Activated CD4-positive, alpha-beta T cell treated with anti-CD3 and anti-CD28 coated beads, Interleukin-2, Interleukin-4, amounts not matched to agents 100 ng/mL and 50 ng/mL, durations not matched to agents 16 hours and 8 hours (primary cell): ENCODE measurements at regions not wholly inside any gene's neighbourhood (a gene's known extent, or its start where the extent isn't known, plus 50 kb on each side); places are given as distances from the start of the nearest gene placed in this dataset.
"Not testable (repeated sequence)": the region's sequence is repeated elsewhere in the genome, so short reads cannot be mapped to it uniquely, and the experiment has no call there.

Experiments
- DNase-seq: peaks from one replicate; pipeline ENCODE4 v3.0.0-alpha.2; 2020; ENCODE audit warnings: low spot score

DNA sequence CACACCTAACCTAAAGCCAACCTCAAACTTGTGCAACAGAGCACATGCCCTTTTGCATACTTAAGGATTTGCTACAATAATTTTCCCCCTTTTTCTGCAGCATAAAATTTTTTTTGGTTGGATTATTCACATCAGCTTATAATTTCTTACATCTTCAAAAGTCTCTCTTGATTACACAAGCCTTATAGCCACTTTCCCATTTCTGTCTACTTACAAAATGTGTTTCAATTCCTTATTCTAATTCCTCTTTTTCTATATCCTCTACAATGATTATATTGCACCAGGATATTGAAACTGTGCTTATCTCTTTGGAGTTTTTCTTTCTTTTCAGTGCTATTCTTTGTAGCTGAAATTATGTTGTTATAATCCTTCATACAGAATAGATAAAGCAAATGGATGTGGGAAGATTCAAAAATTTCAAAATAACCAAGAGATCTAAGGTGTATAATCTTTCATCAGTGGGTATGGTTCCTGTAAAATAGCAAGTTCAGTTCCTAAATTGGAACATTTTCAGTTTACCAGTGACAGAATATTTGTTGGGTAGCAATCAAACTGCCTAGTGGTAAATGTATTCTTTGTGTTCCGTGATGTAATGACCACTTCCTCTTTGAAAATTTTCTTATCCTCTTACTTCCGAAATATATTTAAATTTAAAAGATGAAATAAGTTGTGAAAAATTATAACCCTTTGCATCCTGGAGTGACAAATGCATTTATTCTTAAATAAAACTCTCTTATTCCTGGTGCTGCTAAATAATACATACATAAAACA lies 386.8 kb upstream of the CHD1 start:
- DNase-seq, result no peak

DNA sequence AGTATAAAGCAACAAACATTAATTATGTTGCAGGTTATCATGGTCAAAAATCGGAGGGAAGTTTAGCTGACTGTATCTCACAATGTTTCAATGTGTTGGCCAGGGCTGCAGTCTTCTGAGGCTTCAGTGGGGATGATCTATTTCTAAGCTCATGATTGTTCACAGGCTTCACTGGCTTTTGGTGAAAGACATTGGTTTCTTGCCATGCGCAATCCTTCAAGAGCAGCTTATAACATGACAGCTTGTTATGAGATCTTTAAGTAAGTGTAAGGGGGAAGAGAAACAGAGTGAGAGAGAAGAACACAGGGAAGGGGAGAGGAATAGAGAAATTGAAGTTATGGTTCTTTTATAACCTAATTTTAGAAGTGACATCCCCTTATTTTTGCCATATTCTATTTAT lies 385.9 kb upstream of the CHD1 start:
- DNase-seq, result no peak

DNA sequence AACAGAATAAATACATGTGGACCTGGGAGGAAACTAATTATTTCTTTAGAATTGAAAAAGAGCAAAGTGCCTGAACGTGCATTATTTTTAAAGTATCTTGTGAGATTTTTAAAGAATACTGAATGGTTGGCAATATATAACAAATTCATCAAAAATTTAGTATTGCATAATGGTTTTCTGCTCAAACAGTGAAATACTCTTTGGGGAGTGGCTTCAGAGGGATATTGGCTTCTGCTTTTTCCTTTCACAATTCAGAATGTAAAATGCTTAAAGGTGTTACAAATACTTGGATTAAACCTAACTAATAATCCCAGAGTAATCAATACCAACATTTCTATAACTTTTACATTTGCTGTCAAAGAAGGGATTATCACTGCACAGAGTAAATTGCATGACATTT lies 379.3 kb upstream of the CHD1 start:
- DNase-seq, result no peak

DNA sequence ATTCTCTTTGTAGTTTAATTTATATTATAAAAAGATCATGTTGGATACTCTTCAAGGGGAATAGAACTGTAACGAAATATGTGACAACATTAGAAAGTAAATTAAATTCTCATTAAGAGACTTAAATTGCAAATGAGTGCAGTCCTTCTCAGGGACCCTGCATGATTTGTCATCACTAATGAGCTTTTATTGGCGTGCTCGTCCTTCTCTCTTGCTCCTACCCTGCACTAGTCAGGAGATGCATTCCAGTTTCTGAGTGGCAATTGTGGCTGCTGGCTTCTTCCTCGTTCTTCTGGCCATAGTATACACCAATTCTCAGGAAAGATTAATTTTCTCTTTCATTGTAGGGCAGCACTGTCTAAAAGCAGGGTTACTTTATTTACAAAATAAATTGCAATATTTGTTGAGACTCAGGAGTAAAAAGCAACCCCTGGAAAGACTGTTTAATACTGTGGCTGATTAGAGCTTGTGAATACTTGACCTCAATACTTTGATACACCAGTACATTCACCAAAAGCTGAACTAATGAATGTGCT lies 376.3 kb upstream of the CHD1 start:
- DNase-seq, result no peak

DNA sequence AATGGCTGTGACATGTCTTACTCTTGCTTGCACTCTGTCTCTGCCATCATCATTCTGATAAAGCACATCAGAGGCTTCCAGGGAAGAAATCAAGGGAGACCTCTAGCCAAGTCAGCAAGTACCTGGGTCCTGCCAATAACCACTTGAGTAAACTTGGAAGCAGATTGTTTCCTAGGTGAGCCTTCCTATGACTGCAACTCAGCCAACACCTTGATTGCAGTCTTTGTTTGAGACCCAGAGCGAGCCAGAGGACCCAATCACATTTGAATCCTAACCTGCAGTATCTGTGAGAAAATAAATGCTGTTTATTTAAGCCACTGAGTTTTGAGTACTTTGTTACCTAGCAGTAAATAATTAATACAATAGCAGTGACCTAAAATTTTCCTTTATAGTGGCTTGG lies 356.8 kb upstream of the CHD1 start:
- DNase-seq, result no peak

DNA sequence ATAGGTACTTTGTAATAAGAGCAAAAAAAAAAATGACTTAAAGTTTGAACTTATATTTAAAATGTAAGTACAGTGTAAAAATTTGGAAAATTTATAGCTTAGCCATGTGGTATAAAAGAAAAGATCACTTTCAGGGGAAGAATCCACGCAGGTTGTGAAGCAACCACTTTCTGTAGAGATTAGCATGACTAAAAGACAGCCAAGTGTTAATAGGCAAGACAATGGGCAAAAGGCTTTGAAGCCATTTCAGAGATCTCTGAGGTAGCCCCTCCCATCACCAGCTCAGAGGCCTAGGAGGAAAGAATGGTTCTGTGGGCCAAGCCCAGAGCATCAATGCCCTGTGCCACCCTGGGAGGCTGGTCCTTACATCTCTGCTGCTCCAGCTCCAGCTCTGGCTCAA lies 346.3 kb upstream of the CHD1 start:
- DNase-seq, result no peak

DNA sequence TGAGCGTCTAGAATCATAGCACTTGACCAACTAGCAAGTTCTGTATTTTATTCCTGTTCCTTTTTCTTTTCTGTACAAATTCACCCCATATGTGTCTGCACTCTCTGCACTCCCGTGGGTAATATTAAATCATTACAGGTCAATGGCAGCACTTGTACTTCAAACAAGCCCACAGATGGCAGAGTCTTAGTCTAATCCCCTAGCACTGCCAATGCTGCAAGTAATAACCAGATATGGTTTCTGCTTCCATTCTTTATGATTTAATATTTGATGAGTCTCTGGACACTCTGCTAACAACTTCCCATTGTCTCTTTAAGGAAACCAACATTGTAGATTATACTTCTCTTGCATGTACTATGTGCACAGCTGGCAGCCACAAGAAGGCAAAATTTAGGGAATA lies 343.8 kb upstream of the CHD1 start:
- no peak for DNase-seq

DNA sequence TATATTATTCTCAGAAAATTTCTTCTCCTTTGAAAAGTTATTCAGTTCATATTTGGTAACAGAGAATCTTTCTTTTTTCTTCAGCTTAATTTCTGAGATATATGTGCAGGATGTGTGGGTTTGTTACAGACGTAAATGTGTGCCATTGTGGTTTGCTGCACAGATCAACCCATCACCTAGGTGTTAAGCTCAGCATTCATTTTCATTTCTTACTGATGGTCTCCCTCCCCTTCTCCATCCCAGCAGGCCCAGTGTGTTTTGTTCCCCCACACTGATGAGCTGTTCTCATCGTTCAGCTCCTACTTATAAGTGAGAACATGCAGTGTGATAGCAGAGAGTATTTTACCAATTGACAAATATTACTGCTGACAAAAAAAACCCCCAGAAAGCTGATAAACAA lies 330.0 kb upstream of the CHD1 start:
- DNase-seq, result no peak

DNA sequence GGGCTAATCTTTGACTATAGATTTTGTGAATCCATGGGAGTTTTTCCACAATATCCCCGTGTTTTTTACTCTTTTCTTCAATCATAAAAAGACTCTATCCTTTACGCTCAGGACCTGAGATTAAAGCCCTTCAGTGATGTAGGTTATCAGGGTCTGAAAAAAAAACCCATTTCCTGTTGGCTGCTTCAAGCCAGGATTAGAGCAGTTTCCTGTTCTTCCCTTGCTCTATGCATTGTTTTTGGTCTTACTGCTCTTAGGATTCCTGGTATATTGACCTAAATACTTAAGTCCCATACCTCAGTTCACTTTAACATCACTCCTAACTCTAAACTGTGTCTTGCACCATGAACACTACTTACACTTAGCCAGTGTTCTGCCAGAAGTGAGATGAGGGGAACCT lies 319.3 kb upstream of the CHD1 start:
- no peak for DNase-seq

DNA sequence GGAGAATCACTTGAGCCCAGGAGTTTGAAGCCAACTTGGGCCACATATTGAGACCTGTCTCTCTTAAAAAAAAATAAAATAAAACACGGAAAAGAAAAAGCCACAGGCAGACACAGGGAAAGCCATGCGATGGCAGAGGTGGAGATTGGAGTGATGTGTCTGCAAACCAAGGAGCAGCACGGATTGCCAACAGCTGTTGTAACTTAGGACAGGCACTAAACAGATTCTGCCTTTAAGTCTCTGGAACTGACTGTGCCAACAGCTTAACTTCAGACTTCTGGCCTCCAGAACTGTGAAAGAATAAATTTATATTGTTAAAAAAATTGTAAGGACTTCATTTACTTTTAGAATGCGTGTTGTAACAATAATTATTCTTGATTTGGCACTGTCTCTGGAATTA lies 318.5 kb upstream of the CHD1 start:
- DNase-seq, result no peak

DNA sequence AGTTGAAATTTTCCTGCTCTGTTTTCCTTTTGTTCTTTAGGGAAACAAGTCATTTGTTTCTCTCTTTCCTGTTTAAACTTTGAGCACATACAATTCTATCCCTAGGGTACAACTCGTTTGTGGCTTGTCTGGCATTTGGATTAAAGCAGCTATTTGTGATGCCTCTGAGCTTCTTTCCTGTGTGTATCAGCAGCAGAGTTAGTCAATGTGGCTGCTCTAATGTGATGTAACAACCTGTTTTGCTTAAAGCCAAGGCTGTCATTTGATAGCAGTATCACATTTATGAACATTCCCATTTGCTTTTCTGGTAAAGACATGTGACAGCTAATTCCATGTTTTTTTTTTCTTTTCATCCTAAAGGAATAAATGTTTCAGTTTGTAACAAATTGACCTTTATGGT lies 314.3 kb upstream of the CHD1 start:
- DNase-seq, result no peak

DNA sequence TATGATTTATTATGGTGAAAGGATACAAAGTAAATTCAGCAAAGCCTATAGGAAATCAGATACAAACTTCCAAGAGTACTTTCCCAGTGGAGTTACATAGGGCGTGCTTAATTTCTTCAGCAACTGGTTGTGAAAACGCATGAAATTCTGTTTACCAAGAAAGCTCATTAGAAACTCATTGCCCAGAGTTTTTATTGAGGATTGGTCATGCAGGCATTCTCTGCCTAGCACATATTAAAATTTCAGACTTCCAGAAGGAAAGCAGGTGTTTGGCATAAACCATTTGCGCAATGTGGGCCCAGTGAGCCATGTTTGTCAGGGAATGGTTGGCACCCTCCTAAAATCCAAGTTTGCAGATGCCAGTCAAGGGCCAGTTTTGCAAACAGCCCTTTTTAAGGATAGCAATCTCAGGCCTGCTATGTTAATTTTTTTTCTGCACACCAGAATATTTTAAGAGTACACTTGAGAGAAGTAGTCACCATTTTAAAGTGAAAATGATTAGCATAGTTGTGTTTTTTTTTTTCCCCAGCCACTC lies 311.1 kb upstream of the CHD1 start:
- no peak for DNase-seq

DNA sequence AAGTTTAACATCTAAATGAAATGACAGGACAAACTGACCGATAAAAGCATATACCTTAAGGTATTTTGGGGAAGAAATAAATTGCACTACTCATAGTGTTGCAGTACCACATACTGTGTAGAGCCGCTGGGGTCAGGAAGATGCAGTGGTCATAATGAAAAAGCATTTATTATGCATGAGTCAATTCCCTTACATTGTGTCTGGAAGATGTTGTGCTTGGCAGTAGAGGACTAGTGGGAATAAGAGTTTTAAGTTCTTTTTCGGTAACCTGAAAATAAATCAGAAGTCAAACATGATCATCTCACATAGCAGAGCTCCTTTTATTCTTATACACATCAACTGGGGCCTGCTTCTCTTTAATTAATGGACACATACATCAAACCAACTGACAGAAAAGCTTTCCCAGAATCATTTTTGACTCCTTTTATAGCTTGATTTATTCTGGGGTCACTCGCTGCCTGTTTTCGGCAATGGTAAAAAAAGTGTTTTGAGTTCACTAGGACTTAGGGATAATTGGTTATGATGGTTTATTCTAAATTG lies 262.5 kb upstream of the CHD1 start:
- DNase-seq, result no peak

DNA sequence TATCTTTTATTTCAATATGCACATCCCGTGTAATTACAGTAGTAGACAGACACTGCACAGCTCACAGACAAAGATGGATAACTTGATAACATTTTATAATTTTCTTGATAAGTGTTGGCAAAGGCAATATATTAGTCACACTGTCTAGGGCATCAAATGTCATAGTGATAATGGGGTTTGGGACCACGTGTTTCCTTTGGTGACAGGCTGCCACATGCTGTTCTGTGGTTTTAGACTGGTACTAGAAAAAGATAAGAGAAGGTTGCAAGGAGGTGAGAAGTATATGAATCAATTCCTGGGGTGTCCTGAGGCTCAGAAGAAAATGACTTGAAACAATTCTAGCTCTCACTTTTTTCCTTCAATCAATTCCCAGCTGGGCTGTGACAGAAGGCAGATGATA lies 258.8 kb upstream of the CHD1 start:
- DNase-seq, result peak; percentile 1

DNA sequence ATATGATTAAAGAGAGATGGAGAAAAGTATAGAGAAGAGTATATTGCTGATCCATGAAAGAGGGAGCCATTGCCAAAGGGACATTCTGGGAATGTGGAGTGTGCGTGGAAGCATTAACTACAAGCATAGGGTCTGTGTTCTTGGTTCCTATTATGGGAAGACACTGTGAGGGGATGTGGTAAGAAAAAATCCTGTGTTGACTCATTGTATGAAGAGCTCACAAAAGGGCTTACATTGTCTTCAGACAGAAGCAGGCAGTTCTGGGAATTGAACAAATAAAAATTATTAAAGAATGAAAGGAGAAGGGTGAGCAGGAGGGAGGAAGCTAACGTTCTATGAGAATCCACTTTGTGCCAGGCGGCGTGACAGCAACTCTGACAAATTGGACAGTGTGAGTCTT lies 250.4 kb upstream of the CHD1 start:
- no peak for DNase-seq

DNA sequence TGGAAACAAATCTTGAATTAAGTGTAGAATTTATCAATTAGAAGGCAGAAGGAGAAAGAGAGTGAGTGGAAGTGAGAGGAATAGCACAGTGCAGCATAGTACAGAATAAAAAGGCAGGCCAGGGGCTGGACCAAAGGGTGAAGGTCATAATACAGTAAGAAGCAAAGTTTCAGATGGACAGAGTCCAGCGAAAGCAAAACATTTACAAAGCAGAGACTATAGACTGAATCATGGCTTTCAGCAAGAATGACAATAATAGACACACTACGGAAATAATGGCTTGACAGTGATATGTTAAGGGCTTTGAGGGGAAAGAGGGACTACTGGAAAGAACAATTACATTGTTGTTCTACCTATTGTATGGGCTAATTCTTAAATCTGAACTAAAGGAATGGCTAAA lies 249.0 kb upstream of the CHD1 start:
- no peak for DNase-seq

DNA sequence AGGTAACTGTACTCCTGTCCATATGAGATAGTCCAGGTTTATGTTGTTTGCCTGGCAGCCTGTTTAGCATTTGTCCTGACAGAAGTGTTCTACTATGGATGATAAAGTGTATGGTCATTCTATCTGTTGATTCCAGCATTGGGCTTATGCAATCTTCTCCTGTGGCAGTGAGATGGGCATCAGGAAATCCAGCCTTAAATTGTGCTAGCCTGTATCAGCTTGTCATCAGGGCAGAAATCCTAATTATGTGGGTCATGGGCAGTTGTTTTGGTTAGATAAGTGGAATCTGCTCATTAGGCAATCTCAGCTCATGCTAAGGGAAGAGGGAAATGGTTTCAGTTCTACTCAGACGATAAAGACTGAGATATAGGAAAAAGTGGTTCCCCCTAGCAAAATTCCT lies 247.4 kb upstream of the CHD1 start:
- DNase-seq, result no peak

DNA sequence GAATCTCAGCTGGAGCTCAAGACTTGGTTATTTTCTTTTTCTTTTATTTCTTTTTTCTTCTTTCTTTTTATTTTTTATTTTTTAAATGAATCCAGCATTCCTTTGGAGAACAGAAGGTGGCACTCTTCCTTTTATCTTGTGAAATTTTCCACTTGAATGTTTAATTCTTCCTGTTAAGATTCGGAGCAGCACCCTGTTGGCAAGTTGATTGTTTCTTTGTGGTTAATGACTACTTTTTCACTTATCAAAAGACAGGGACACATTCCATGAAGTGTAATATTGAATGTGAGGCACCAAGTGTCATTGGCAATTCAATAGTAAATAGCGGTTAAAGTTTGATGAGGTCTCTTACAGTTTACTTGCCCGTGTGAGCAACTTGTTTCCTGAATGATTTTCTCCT lies 240.5 kb upstream of the CHD1 start:
- DNase-seq, result no peak

DNA sequence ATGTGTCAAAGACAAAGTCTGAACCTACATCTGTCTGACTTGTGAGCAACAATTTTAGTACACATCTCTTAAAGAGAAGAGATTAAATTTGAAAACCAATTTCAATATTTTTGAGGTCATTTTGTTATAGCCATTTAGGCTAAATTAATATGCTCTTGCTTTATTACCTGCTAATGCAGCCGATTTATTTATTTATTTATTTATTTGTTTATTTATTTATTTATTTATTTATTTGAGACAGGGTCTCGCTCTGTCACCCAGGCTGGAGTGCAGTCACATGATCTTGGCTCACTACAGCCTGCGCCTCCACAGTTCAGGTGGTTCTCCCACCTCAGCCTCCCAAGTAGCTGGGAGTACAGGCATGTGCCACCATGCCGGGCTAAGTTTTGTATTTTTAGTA lies 232.7 kb upstream of the CHD1 start:
- DNase-seq, result not testable (repeated sequence)

DNA sequence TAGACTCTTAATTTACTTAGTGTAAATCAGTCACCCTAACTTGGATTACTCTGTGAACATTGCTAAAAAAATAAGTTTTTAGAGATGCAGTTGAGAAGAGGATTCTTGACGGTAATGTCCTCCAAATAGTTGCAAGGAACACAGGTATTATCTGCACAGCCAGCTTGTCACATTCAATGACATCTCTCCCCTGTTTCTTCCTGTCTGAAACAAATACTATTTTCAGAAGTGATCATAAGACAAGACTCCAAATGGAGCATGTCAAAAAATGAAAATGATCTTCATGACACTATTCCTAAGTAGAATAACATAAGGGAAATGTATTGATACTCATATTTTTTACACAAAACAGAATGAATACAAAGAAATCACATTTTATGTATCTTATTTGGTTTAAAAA lies 227.9 kb upstream of the CHD1 start:
- DNase-seq, result no peak

DNA sequence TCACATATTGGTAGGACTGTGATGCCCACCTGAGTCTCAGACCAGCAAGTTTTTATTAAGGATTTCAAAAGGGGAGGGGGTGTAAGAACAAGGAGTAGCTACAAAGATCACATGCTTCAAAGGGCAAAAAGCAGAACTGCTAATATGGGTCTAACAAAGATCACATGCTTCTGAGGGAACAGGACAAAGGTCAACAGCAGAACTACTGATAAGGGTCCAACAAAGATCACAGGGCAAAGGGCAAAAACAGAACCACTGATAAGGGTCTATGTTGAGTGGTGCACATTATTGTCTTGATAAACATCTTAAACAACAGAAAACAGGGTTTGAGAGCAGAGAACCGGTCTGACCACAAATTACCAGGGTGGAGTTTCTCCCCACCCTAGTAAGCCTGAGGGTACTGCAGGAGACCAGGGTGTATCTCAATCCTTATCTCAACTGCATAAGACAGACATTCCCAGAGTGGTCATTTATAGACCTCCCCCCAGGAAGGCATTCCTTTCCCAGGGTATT lies 214.5 kb upstream of the CHD1 start:
- not testable (repeated sequence) for DNase-seq

DNA sequence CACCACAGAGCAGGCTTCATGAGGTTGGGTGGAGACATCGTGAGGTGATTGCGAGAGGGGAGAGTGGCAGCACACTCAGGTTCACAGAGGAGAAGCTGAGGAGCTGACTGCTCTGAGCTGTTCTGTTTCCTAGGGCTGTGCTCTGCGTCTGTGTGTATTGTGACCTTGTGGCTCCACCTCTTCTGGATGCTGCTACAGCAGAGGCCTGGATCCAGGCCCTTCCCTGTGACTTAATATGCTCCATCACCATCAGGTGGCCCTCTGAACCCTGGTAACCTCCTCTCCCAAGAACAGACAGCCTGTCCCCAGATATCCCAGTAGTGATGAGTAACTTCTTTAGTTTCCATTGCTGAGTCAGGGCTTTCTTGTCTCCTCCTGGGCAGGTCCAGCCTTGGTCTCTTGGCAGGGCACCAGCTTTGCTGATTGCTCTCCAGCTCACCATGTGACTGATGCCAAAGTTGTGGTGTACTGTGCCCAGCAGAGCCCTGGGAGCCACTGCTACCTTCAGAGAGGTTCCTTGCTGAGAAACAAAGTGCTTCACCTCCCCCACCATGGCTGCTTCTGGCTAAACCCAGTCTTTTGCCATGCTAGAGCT lies 212.8 kb upstream of the CHD1 start:
- DNase-seq, result no peak

DNA sequence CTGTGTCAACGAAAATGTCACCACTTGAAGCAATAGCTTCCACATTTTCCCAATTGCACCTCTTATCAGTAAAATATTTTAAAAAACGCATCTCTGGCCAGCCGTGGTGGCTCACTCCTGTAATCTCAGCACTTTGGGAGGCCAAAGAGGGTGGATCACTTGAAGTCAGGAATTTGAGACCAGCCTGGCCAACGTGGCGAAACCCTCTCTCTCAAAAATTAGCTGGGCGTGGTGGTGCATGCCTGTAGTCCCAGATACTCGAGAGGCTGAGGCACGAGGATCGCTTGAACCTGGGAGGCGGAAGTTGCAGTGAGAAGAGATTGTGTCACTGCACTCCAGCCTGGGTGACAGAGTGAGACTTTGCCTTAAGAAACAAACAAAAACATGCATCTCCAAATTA lies 210.1 kb upstream of the CHD1 start:
- no peak for DNase-seq
